CD4-positive, alpha-beta T cell treated with Interleukin-12 subunit alpha and Interleukin-12 subunit beta, for 1 hour (primary cell): ENCODE measurements at regions not wholly inside any gene's neighbourhood (a gene's known extent, or its start where the extent isn't known, plus 50 kb on each side); places are given as distances from the start of the nearest gene placed in this dataset.

ENCODE experiments used
- DNase-seq: peaks from one replicate; pipeline ENCODE4 v3.0.0-alpha.2; 2020

GRCh38 chr2:120618830-120619229 is 116.8 kb upstream of the GLI2 start:
- no peak for DNase-seq

- DNase-seq = no peak
Observed at GRCh38 chr2:120619579-120619978, 116.1 kb upstream of the GLI2 start.

GRCh38 chr2:120620025-120620793 is 115.5 kb upstream of the GLI2 start:
- no peak for DNase-seq

DNA sequence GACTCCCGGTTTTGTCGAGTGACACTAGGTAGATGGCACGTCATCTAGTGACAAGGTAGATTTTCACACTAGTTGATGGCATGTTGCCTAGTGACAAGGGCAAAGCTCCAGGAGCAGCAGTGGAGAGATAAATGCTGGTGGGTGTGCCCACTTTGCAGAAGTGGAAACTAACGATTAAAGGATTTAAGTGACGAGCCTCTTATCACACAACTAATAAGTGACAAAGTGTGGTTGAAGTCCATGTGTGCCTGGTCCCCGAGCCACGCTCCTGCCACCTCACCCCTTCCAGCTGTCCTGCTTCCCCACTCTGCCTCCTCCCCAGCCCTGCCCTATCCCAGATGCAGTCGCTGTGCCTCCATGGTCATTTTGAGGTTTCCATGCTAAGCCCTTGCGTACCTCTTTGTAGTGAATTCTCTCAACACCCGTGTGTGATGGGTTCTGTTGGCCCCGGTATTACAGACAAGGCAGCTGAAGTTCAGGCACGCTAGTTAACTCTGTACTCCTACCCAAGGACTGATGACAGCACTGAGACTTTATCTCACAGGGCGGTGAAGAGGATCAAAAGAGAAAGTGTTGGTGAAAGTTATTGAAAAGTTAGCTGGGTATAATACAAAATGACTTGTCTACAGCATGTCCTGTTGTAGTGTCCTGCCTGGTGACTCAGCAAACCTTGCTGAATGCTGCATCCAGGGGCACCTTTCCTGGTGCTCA is 113.4 kb upstream of the GLI2 start:
- no peak for DNase-seq

DNA sequence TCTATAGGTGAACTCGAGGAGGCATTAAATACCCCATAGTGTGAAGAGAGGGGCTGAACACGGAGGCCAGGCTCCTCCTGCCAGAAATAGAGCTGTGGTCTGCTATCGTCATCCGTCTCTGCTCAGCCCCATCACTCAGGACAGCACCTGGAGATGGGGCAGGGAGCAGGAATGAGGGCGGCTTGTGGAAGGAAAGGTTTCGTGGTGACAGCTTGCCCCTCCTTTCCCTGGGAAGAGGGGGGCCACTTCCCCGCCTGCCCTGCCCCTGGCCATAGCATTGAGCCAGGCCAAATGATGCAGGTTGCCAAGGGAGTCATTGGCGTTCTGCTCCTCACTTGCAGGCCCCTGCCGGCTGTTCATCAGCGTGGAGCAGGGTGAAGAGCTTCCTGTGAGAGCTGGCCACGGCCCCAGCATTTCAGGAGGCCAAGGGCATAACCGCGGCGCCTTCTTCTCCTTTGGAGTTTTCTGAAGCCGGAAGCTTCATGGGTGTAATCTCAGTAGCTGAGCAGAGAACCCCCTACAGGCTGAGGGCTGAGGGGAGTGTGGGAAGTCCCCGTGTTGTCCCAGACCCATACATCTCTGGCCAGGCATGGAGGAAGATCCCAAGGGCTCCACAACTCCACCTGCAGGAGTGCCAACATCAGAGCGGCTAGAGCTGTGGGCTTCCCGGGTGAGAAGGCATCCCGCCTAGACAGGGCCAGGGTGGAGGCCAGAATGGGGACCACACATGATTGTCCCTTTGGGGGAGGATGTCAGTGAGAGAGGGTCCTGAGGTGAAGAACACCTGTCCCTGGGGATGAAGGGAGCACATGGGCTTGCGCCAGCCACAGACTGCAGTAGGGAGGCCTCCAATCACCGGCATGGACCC is 112.5 kb upstream of the GLI2 start:
- DNase-seq = no peak

DNA sequence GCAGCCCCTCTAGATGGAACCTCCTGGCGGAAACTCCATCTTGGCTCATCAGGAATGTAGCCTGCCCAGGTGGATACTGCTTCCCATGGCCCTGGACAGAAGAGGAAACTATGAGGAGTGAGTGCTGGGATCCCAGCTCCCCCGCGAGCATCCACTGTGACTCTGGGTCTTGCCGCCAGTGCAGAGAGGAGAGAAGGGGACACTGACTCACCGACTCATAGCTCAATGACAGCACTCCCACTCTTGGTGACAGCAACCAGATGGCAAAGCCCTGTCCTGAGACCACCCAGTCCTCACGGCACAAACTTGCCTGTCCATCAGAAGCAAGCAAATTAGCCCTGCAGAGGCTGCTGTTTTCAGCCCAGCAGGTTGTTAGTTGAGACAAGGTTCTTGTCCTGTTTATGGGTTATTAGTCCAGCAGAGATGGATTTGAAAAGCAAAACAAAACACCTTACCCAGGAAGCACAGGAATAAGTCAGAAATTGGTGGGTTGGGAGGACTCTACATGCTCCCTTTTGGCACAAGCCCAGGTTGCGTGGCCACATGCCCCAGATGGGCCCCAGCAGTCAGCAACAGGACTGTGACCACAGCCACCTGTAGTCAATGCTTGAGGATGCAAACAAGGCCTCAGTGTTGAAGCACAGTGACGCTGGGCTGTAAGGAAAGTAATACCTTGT is 111.5 kb upstream of the GLI2 start:
- DNase-seq = no peak

DNA sequence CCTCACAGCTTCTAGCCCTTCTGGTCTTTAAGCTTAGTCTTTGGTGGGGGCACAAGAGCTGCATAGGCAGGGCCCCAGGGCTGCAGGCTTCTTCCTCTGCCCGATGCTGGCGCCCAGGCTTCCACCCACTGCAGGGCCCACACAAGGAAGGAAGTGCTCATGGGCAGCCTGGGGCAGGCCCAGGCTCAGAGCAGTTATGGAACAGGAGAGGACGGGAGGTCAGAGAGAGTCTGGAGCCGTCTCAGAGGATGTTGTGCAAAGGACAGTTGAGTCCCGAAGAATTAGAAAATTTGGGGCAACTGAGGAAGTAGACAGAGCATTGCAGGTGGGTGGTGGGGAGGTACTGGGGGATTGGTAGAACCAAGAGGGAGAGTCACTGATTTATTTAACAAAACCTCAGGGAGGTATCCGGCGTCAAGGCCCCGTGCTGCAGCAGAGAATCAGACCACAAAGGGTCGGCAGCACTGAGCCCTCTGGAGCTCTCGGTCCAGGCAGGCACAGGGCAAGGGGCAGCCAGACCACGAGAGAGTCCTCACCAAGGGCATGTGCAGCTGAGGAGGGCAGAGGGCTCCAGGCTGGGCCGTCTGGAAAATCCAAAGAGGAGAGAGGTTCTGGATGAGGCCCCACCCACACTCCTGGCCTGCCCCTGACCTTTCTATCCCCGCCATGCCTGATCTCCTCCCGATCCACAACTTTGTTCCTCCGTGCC is 110.8 kb upstream of the GLI2 start:
- no peak for DNase-seq

DNA sequence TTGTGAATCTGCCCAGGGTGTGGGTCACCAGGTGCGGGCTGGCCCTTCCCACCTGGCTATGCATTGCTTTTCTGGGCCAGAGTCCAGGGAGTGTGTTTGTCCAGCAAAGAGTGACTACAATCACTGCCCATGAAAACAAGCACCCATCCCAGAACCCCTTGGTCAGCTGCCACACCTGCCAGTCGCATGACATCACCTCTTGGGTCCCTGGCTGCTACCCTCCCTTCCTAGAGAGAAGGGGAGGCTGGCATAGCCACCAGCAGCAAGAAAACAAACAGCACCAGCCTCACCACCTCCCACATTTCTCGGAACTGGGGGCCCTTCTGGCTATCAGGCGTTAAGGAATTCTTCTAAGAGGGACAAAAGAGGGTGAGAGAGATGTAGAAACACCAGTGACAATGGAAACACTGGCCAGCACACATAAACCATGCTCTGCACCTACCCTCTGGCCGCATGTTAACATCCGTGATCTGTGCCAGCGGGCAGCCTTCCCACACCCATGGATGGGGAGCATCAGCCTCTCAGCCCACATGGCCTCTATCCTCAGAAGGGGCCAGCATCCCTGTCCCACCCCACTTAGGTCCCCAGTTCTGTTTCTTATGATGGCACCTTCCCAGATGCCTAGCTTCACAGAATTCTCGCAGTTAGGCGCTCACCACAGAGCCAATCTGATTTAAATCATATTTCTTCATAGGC is 109.7 kb upstream of the GLI2 start:
- no peak for DNase-seq

DNA sequence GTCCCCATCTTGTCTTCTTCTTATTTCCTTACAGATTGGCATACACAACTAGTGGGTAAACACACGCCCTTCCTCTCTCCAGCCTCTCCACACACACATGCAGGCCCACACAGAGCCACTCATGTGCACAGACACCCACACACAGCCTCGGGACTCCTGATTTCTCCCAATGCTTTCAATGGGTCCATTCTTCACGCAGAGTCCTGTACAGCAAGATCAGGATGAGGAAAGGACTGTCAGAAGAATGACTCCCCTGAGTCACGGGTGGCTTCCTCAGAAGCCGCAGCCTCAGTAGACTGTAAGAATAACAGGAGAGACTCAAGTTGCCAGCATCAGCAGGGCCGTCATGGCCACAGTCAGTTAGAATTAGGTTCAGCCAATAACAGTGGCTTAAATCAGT is 109.1 kb upstream of the GLI2 start:
- DNase-seq = no peak

GRCh38 chr2:120628248-120628647 is 107.4 kb upstream of the GLI2 start:
- no peak for DNase-seq

GRCh38 chr2:120629241-120629895 is 106.3 kb upstream of the GLI2 start:
- no peak for DNase-seq

- no peak for DNase-seq
Observed at GRCh38 chr2:120630031-120630701, 105.5 kb upstream of the GLI2 start.

GRCh38 chr2:120631236-120631635 is 104.4 kb upstream of the GLI2 start:
- DNase-seq = no peak

DNA sequence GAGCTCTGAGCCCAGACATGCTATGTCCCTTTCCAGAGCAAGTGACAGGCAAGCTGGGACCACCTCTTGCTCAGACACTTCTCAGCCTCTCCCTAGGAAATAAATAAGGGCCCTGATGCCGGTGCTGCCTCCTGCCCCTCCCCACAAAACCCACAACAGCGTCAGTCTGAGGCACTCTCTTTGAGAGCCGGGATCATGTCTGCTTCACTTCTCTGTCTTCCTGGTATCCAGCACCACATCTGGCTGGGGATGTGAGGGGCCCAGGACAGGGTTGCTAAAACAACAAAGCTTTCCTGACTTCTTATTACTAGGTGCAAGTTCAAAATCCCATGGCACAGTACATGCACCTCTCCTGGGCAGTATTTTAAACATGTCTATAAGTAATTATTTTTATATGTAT is 103.9 kb upstream of the GLI2 start:
- DNase-seq = no peak

GRCh38 chr2:120632796-120633646 is 102.6 kb upstream of the GLI2 start:
- DNase-seq = no peak

DNA sequence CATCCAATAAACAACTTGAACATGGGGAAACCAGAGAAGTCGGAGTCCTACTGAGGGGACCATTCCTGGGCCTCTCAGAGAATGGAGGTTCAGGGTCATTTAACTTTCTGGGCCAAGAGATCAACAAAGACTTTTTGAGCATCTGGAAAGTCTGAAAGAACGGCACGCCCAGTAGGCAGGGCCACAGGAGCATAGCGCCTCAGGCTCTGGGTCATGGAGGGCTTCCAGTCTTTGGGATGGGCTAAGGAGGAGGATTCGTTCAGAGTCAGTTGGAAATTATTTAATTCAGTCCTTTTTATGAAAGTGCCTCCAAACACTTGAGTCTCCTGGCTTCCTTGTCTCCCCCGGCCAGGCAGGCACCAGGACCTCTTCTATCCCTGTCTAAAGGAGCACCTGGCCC is 101.1 kb upstream of the GLI2 start:
- DNase-seq = no peak

DNA sequence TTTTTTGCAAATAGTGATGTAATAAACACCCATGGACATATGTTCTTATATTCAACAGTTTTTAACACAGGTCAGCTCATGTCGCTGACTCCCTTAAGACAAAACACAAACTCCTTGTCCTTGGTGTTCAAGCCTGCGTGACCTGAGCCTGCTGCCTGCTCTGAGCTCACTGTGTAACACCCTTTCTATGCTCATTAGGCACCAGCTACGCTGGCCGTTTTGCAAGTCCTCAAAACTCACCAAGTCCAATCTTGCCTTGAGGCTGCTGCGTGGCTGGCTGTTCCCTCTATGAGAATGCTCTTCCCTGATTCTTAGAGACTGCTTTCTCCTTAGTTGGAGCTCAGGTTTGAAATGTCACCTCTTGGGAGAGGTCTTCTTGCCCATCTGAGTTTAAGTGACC is 100.5 kb upstream of the GLI2 start:
- DNase-seq = no peak

- DNase-seq = no peak
Observed at GRCh38 chr2:120637847-120638246, 97.8 kb upstream of the GLI2 start.

- DNase-seq = no peak
Observed at GRCh38 chr2:120638450-120638849, 97.2 kb upstream of the GLI2 start.

DNA sequence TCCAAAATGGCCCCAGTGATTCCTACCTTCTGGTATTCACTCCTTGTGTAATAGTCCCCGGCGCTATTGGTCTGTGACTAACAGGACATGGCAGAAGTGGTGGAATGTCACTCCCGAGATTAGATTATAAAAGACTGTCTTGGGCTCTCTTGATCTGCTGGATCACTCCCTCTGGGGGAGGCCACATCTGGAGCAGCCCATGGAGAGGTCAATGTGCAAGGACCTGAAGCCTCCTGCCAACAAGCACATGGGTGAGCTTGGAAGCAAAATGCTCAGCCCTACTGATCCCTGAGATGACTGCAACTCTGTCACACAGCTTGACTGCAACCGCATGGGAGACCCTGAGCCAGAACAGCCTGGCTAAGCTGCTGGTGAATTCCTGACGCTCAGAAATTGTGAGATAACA is 94.3 kb upstream of the GLI2 start:
- no peak for DNase-seq
